Activated B cell treated with CpG ODN at 0.5 μM for 24 hours (primary cell): ENCODE measurements at regions not wholly inside any gene's neighbourhood (a gene's known extent, or its start where the extent isn't known, plus 50 kb on each side); places are given as distances from the start of the nearest gene placed in this dataset.

ENCODE experiments used
- ATAC-seq: fragments of 200-7000 bp; cut with Tn5 transposase; one replicate; pipeline ENCODE4 v1.10.0; 2021; ENCODE audit warnings: low read depth, mild to moderate bottlenecking, moderate library complexity
- CTCF ChIA-PET: fragments of 350-600 bp; sonication (Branson Sonifier 250); formaldehyde crosslinking; loops from one replicate; lab custom pipeline; 2021; ENCODE audit warnings: antibody characterized with exemption; lab: Charles Lee
- POLR2A ChIA-PET: fragments of 350-600 bp; sonication (Branson Sonifier 250); formaldehyde crosslinking; loops from one replicate; lab custom pipeline; 2021; ENCODE audit warnings: antibody characterized with exemption; lab: Charles Lee
- DNase-seq: peaks from one replicate; pipeline ENCODE4 v3.0.0; 2022
- H3K27ac Mint-ChIP-seq: one replicate; pipeline ENCODE4 v1.8.0; 2020; ENCODE audit warnings: mixed read lengths
- H3K27me3 Mint-ChIP-seq: one replicate; pipeline ENCODE4 v1.8.0; 2021; ENCODE audit warnings: mixed read lengths
- H3K36me3 Mint-ChIP-seq: one replicate; pipeline ENCODE4 v1.8.0; 2021; ENCODE audit warnings: low read depth, mixed read lengths
- H3K4me1 Mint-ChIP-seq: one replicate; pipeline ENCODE4 v1.8.0; 2021; ENCODE audit warnings: mixed read lengths
- H3K4me3 Mint-ChIP-seq: one replicate; pipeline ENCODE4 v1.8.0; 2020; ENCODE audit warnings: mild to moderate bottlenecking, mixed read lengths
- H3K9me3 Mint-ChIP-seq: one replicate; pipeline ENCODE4 v1.8.0; 2020; ENCODE audit warnings: mixed read lengths
- intact Hi-C: fragments of 100-400 bp; cut with micrococcal nuclease; formaldehyde crosslinking; loops from one replicate; pipeline ENCODE4 v1.15.1; 2024
- TF ChIP-seq, protein P1 (sequence below): fragments of 200-600 bp; IDR thresholded peaks from one replicate; pipeline ENCODE4 v1.8.0; 2022; ENCODE audit warnings: antibody characterized with exemption, mild to moderate bottlenecking

DNA sequence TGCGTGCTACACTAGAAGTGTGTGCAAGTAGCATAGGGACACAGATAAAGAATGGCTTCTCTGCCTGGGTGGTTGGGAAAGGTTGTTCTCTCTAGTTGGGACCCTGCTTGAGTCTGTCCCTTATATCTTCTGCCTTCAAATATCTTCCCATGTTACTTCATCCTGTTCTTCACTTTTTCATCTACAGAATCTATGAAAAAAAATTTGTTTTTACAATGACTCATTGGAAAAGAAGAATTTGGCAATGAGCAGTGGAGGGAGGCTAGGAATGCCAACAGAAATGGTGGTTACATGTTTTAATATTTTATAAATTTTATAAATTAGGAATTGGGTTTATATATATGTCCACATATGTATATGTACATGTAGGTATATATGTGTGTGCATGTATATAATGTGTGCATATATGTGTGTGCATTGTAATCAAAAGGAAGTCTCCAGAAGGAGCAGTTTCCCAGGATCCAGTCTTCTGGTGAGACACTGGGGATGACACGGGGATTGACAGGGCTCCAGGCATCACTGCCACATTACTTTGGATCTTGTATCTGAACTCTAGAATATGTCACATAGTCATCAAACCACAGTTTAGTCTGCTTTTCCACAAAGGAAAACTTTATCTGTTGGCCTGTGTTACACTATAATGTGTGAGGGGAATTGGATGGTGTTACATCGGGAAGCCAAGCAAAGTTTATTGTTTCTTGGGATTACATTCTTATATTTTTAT, 75.3 kb upstream of the RIPOR2 start:
- Mint-ChIP-seq H3K27ac (no peak overlapping the region), H3K4me3 (no peak overlapping the region), H3K9me3 (no peaks in the 10 kb centered on the region), H3K36me3 (peaks cover 59% of the 10 kb centered on the region), H3K4me1 (peaks cover 87% of the 10 kb centered on the region), H3K27me3 (no peaks in the 10 kb centered on the region)
- TF ChIP-seq, protein P1, sequence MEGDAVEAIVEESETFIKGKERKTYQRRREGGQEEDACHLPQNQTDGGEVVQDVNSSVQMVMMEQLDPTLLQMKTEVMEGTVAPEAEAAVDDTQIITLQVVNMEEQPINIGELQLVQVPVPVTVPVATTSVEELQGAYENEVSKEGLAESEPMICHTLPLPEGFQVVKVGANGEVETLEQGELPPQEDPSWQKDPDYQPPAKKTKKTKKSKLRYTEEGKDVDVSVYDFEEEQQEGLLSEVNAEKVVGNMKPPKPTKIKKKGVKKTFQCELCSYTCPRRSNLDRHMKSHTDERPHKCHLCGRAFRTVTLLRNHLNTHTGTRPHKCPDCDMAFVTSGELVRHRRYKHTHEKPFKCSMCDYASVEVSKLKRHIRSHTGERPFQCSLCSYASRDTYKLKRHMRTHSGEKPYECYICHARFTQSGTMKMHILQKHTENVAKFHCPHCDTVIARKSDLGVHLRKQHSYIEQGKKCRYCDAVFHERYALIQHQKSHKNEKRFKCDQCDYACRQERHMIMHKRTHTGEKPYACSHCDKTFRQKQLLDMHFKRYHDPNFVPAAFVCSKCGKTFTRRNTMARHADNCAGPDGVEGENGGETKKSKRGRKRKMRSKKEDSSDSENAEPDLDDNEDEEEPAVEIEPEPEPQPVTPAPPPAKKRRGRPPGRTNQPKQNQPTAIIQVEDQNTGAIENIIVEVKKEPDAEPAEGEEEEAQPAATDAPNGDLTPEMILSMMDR = no peak
- CTCF ChIA-PET = no interaction called here
- POLR2A ChIA-PET = no interaction called here
- no peak for DNase-seq
- no peak for ATAC-seq
- intact Hi-C loops = loop anchor here (10.0 kb wide), 1 partner anchor 286 kb away; no protein-coding TSS in a partner anchor

DNA sequence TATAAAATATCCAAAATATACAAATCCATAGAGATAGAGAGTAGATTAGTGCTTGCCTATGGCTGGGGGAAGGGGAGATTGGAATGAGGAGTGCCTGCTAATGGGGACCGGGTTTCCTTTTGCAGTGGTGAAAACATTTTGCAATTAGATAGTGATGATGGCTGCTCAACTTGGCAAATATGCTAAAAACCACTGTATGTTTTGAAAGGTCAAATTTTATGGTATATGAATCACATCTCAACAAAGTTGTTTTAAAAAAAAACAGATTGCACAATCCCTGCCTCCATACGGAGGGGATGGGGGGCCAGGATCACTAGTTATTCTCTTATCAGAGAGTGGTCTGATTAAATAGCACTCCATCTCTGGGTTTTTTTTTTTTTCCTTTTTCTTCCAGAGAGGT, 76.9 kb upstream of the RIPOR2 start:
- TF ChIP-seq, protein P1 = no peak
- peaks cover 87% of the 10 kb centered on the region for H3K4me1 Mint-ChIP-seq
- ChIA-PET CTCF (interaction anchor here (4.8 kb wide), 1 partner anchor 58 kb away, joined by 22 read pairs; no protein-coding TSS in a partner anchor), POLR2A (no interaction called here)
- no peaks in the 10 kb centered on the region for H3K9me3 Mint-ChIP-seq
- H3K4me3 Mint-ChIP-seq = no peak overlapping the region
- no peak overlapping the region for H3K27ac Mint-ChIP-seq
- intact Hi-C loops = loop anchor here (10.0 kb wide), 1 partner anchor 288 kb away; no protein-coding TSS in a partner anchor
- no peaks in the 10 kb centered on the region for H3K27me3 Mint-ChIP-seq
- no peak for DNase-seq
- no peak for ATAC-seq
- H3K36me3 Mint-ChIP-seq = peaks cover 57% of the 10 kb centered on the region

DNA sequence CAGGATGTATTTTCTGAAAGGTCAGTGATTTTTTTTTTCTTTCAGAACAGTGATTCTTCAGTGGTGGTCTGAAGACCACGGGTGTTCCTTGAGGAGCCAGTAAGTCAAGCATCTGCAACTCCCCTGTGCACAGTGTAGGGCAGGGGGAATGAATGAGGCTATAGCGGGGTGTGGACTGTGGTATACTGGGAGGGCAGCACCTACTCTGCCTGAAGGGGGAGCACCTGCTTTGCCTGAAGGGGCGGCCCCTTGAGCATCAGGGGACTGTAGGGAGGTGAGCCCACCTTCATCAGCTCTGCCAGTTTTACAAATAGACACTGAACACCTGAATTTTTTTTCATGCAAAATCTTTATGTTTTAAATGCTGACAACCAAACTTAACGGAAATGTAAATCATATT, 77.5 kb upstream of the RIPOR2 start:
- Mint-ChIP-seq H3K36me3 (peaks cover 61% of the 10 kb centered on the region), H3K9me3 (no peaks in the 10 kb centered on the region), H3K27ac (no peak overlapping the region), H3K27me3 (no peaks in the 10 kb centered on the region), H3K4me1 (peaks cover 87% of the 10 kb centered on the region), H3K4me3 (no peak overlapping the region)
- ATAC-seq (peak; percentile 68), DNase-seq (no peak)
- intact Hi-C loops = loop anchor here (10.0 kb wide), 1 partner anchor 288 kb away; no protein-coding TSS in a partner anchor
- TF ChIP-seq, protein P1 = no peak
- CTCF ChIA-PET = interaction anchor here (0.7 to 4.8 kb wide), 5 partner anchors 14 to 79 kb away, joined by 3 to 22 read pairs (median 4); no protein-coding TSS in a partner anchor
- POLR2A ChIA-PET = no interaction called here

DNA sequence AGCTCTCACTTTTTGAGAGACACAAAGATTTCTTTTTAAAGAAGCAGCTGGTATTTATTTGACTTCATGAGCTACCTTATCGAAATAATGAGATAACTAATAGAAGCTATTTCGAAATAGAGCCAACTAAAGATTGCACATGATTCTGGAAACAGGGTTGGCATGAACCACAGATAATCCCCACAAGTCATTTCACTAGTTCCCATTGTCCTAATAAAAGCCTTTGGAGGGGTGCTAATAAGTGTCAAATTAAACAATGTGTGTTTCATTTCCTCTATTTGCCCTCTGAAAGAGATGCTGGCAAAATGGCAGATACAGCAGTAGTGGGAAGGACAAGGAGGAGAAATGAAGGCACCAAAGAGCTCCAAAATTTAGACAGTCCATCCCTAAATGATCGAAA, 78.6 kb upstream of the RIPOR2 start:
- intact Hi-C loops = loop anchor here (1.0 to 10.0 kb wide), 2 partner anchors 8 to 290 kb away; no protein-coding TSS in a partner anchor

More for the DNA sequence above, 78.6 kb upstream of the RIPOR2 start:
- CTCF ChIA-PET = interaction anchor here (0.7 to 6.8 kb wide), 7 partner anchors 23 to 157 kb away, joined by 3 to 98 read pairs (median 4); no protein-coding TSS in a partner anchor
- TF ChIP-seq, protein P1 = no peak
- no peak for DNase-seq
- H3K36me3 Mint-ChIP-seq = peaks cover 58% of the 10 kb centered on the region
- peaks cover 77% of the 10 kb centered on the region for H3K4me1 Mint-ChIP-seq
- H3K27me3 Mint-ChIP-seq = no peaks in the 10 kb centered on the region
- POLR2A ChIA-PET = interaction anchor here (0.9 to 1.3 kb wide), 4 partner anchors 12 to 81 kb away, joined by 3 to 4 read pairs (median 3); no protein-coding TSS in a partner anchor
- H3K9me3 Mint-ChIP-seq = no peaks in the 10 kb centered on the region
- H3K4me3 Mint-ChIP-seq = no peak overlapping the region
- peak overlapping the region; percentile 60 for H3K27ac Mint-ChIP-seq
- no peak for ATAC-seq
